PFSK-1 (cell line): ENCODE measurements at regions not wholly inside any gene's neighbourhood (a gene's known extent, or its start where the extent isn't known, plus 50 kb on each side); places are given as distances from the start of the nearest gene placed in this dataset.

Experiments used
- FOXP2 ChIP-seq: optimal IDR thresholded peaks from 2 replicates; pipeline ENCODE3; 2011; ENCODE audit warnings: borderline replicate concordance, control low read depth, inconsistent platforms; ENCODE audit not compliant: insufficient read depth; ENCODE audit errors: extremely low read length, extremely low read depth
- POLR2AphosphoS5 ChIP-seq: IDR thresholded peaks from 2 replicates; pipeline ENCODE4 v1.6.1; 2012; ENCODE audit warnings: low read depth, mild to moderate bottlenecking, control low read depth, low read length, moderate library complexity
- SIN3A ChIP-seq: IDR thresholded peaks from 2 replicates; pipeline ENCODE4 v1.6.1; 2012; ENCODE audit warnings: mild to moderate bottlenecking, low read length, moderate library complexity, borderline replicate concordance; ENCODE audit not compliant: insufficient read depth
- TAF1 ChIP-seq: IDR thresholded peaks from 2 replicates; pipeline ENCODE4 v1.6.1; 2012; ENCODE audit warnings: low read length, control low read depth, borderline replicate concordance; ENCODE audit not compliant: insufficient read depth
- TF ChIP-seq, protein P1 (sequence below), 2 experiments: IDR thresholded peaks; 2 replicates each; pipeline versions ENCODE4 v1.6.1 to v1.8.0; 2011 to 2012; ENCODE audit warnings: low read depth in 2 of 2, low read length in 2 of 2, control low read depth in 1 of 2, inconsistent platforms in 1 of 2, mild to moderate bottlenecking in 1 of 2, moderate library complexity in 1 of 2; ENCODE audit not compliant: insufficient read depth in 1 of 2

DNA sequence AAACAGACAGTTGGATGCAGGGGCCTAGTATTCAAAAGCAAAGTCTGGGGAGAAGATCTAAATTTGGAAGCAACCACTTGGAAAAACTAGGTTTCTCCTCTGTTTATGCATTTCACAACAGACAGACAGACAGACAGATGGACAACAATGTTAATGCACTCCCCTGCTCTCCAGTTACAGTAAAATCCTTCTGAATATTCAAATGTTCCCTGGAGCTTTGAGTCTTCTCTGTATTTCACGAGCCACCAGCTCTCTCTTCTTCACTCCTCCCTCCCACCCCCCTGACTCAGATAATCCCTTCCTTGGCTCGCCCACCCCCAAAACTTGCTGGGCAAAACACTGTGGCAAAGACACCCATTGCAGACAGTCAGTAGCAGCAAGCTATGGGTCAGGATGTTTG is 129.3 kb upstream of the TOP1 start:
- no peak for TF ChIP-seq POLR2AphosphoS5
- no peak for TF ChIP-seq TAF1
- TF ChIP-seq, protein P1, sequence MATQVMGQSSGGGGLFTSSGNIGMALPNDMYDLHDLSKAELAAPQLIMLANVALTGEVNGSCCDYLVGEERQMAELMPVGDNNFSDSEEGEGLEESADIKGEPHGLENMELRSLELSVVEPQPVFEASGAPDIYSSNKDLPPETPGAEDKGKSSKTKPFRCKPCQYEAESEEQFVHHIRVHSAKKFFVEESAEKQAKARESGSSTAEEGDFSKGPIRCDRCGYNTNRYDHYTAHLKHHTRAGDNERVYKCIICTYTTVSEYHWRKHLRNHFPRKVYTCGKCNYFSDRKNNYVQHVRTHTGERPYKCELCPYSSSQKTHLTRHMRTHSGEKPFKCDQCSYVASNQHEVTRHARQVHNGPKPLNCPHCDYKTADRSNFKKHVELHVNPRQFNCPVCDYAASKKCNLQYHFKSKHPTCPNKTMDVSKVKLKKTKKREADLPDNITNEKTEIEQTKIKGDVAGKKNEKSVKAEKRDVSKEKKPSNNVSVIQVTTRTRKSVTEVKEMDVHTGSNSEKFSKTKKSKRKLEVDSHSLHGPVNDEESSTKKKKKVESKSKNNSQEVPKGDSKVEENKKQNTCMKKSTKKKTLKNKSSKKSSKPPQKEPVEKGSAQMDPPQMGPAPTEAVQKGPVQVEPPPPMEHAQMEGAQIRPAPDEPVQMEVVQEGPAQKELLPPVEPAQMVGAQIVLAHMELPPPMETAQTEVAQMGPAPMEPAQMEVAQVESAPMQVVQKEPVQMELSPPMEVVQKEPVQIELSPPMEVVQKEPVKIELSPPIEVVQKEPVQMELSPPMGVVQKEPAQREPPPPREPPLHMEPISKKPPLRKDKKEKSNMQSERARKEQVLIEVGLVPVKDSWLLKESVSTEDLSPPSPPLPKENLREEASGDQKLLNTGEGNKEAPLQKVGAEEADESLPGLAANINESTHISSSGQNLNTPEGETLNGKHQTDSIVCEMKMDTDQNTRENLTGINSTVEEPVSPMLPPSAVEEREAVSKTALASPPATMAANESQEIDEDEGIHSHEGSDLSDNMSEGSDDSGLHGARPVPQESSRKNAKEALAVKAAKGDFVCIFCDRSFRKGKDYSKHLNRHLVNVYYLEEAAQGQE (IDR thresholded peaks at IDR 0.05; ENCODE audit: insufficient read depth in 1 of 2, low read depth in 2 of 2, low read length in 2 of 2): no peak
- TF ChIP-seq SIN3A: no peak
- no peak for TF ChIP-seq FOXP2
